Dendritic cell treated with granulocyte-macrophage colony-stimulating factor and Interleukin-4, amounts not matched to agents 40 ng/mL and 50 ng/mL, for 4 days (primary cell): ENCODE measurements at regions not wholly inside any gene's neighbourhood (a gene's known extent, or its start where the extent isn't known, plus 50 kb on each side); places are given as distances from the start of the nearest gene placed in this dataset.

Experiments
- H3K27ac Mint-ChIP-seq: one replicate; pipeline ENCODE4 v1.8.0; 2022; ENCODE audit warnings: mild to moderate bottlenecking, mixed read lengths
- H3K27me3 Mint-ChIP-seq: one replicate; pipeline ENCODE4 v1.8.0; 2022; ENCODE audit warnings: mild to moderate bottlenecking, mixed read lengths
- H3K36me3 Mint-ChIP-seq: one replicate; pipeline ENCODE4 v1.8.0; 2022; ENCODE audit warnings: low read depth, mixed read lengths
- H3K4me1 Mint-ChIP-seq: one replicate; pipeline ENCODE4 v1.8.0; 2022; ENCODE audit warnings: low read depth, mixed read lengths
- H3K4me3 Mint-ChIP-seq: one replicate; pipeline ENCODE4 v1.8.0; 2022; ENCODE audit warnings: mild to moderate bottlenecking, moderate library complexity, mixed read lengths
- H3K9me3 Mint-ChIP-seq: one replicate; pipeline ENCODE4 v1.8.0; 2022; ENCODE audit warnings: mixed read lengths
- intact Hi-C: fragments of 100-400 bp; cut with micrococcal nuclease; formaldehyde crosslinking; loops from one replicate; pipeline ENCODE4 v1.15.0; 2022

DNA sequence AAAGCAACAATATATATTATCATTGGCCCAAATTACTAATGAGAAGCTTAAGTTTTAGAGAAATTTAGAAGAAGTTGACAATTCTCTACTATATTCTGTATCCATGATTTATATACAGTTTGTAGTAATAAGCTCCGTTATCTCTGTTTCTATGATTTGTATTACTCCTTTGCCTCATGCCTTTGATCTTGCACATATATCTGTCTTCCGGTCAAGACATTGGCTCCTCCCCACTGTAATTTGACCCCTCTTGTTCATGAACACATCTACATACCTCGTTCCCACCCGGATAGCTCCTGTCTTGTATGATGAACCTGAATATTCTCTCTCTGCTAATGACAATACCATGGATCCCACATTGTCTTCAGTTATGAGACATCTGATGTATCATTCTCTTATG, 581.0 kb upstream of the RGS18 start:
- Mint-ChIP-seq H3K4me3 (no peak overlapping the region), H3K27me3 (no peaks in the 10 kb centered on the region), H3K4me1 (no peaks in the 10 kb centered on the region), H3K36me3 (no peaks in the 10 kb centered on the region), H3K27ac (no peak overlapping the region), H3K9me3 (no peaks in the 10 kb centered on the region)
- intact Hi-C loops = no loop called here

DNA sequence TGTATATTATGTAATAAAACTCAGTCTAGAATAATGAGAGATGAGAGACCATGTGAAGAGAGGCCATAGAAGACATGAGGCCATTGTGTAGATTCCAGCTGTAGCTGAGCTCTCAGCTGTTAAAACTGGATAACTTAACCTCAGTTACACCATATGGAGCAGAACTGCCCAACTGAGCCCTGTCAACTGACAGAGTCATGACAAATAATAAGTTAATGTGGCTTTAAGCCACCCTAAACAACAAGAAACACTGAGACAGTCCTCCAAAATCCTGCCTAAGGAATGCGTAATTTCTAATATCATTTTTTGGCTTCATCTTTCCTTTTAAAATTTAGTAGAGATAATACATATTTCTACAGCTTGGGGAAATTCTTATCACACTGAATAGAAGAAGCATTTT, 580.0 kb upstream of the RGS18 start:
- no peaks in the 10 kb centered on the region for H3K9me3 Mint-ChIP-seq
- intact Hi-C loops = no loop called here
- no peak overlapping the region for H3K4me3 Mint-ChIP-seq
- no peak overlapping the region for H3K27ac Mint-ChIP-seq
- H3K27me3 Mint-ChIP-seq = no peaks in the 10 kb centered on the region
- H3K4me1 Mint-ChIP-seq = no peaks in the 10 kb centered on the region
- H3K36me3 Mint-ChIP-seq = no peaks in the 10 kb centered on the region

GRCh38 chr1:191579019-191579418, 579.2 kb upstream of the RGS18 start:
- Mint-ChIP-seq H3K27ac (no peak overlapping the region), H3K4me3 (no peak overlapping the region), H3K4me1 (no peaks in the 10 kb centered on the region), H3K36me3 (no peaks in the 10 kb centered on the region), H3K9me3 (no peaks in the 10 kb centered on the region), H3K27me3 (no peaks in the 10 kb centered on the region)
- intact Hi-C loops = no loop called here

DNA sequence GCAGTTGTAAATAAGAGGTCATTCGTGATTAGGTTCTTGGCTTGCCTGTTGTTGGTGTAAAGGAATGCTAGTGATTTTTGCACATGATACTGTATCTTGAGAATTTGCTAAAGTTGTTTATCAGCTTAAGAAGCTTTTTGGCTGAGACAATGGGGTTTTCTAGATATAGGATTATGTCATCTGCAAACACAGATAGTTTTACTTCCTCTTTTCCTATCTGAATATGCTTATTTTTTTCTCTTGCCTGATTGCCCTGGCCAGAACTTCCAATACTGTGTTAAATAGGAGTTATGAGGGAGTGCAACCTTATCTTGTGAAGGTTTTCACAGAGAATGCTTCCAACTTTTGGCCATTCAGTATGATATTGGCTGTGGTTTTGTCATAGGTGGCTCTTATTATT, 576.1 kb upstream of the RGS18 start:
- intact Hi-C loops = no loop called here
- Mint-ChIP-seq H3K27me3 (no peaks in the 10 kb centered on the region), H3K27ac (no peak overlapping the region), H3K9me3 (peaks cover 8% of the 10 kb centered on the region), H3K4me1 (no peaks in the 10 kb centered on the region), H3K4me3 (no peak overlapping the region), H3K36me3 (no peaks in the 10 kb centered on the region)

GRCh38 chr1:191585095-191585494, 573.2 kb upstream of the RGS18 start:
- Mint-ChIP-seq H3K4me3 (no peak overlapping the region), H3K9me3 (peaks cover 15% of the 10 kb centered on the region), H3K4me1 (no peaks in the 10 kb centered on the region), H3K36me3 (no peaks in the 10 kb centered on the region), H3K27me3 (no peaks in the 10 kb centered on the region), H3K27ac (no peak overlapping the region)
- intact Hi-C loops = no loop called here

DNA sequence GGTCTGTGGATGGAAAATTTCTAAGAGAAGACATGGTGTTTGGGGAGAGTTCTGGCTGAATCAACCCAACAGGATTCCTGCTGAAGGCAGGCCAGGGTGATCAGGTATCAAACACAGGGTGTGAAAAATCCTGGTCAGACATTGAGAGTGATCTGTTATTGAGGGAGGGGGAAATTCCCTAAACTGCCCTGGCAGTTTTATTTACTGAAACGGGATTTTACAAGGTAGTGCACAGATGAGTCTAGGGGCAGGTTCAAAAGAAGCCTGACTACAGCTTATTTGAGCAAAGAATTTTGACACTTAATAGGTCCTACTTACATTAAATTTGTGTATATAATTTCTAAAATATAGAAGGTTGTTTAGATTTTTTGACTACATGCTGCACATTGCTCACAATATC, 569.4 kb upstream of the RGS18 start:
- no peaks in the 10 kb centered on the region for H3K27me3 Mint-ChIP-seq
- no peak overlapping the region for H3K27ac Mint-ChIP-seq
- peaks cover 15% of the 10 kb centered on the region for H3K9me3 Mint-ChIP-seq
- H3K4me1 Mint-ChIP-seq = no peaks in the 10 kb centered on the region
- no peaks in the 10 kb centered on the region for H3K36me3 Mint-ChIP-seq
- intact Hi-C loops = no loop called here
- no peak overlapping the region for H3K4me3 Mint-ChIP-seq

DNA sequence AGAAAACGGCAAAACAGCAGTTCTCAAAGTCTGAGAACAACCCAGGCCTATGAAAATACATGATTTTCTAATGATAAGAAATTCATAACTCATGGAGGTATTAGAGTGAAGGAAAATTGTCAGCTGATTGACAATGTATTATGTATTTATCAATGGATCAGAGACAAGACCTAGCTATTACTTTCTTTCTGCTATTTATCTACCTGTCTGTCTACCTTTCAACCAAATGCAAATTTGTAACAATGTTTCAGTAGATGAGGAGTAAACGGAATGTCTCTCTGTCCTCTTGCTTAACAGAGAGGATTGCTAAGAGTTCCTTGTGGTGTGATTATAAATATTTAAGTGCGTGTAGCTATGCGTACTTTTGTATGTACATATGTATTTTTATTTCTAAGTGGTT, 568.7 kb upstream of the RGS18 start:
- H3K27ac Mint-ChIP-seq = no peak overlapping the region
- peaks cover 15% of the 10 kb centered on the region for H3K9me3 Mint-ChIP-seq
- H3K4me3 Mint-ChIP-seq = no peak overlapping the region
- no peaks in the 10 kb centered on the region for H3K4me1 Mint-ChIP-seq
- H3K36me3 Mint-ChIP-seq = no peaks in the 10 kb centered on the region
- no peaks in the 10 kb centered on the region for H3K27me3 Mint-ChIP-seq
- intact Hi-C loops = no loop called here

- Mint-ChIP-seq H3K27ac (no peak overlapping the region), H3K4me1 (no peaks in the 10 kb centered on the region), H3K27me3 (no peaks in the 10 kb centered on the region), H3K36me3 (no peaks in the 10 kb centered on the region), H3K9me3 (peaks cover 15% of the 10 kb centered on the region), H3K4me3 (no peak overlapping the region)
- intact Hi-C loops = no loop called here
Observed at GRCh38 chr1:191590578-191590977, 567.7 kb upstream of the RGS18 start.

DNA sequence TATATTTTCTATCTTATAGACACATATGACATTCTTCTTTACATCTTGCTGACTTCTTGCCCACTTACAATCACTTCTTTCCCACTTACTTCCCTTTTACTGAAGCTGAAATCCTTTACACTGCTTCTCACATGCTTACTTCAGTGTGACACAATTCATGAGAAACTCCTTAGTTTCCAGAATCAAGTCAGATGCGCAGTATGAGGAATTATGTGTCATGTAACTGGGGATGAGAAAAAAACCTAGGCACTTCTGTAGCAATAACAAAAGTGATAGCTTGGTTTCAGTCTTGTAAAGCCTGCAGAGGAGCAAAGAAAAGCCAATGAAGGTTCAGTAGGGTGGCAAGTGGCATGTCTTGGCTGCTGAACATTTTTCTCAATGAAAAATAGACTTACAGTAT, 566.2 kb upstream of the RGS18 start:
- peaks cover 7% of the 10 kb centered on the region for H3K9me3 Mint-ChIP-seq
- no peaks in the 10 kb centered on the region for H3K27me3 Mint-ChIP-seq
- no peak overlapping the region for H3K27ac Mint-ChIP-seq
- H3K36me3 Mint-ChIP-seq = no peaks in the 10 kb centered on the region
- intact Hi-C loops = no loop called here
- H3K4me1 Mint-ChIP-seq = no peaks in the 10 kb centered on the region
- H3K4me3 Mint-ChIP-seq = no peak overlapping the region

DNA sequence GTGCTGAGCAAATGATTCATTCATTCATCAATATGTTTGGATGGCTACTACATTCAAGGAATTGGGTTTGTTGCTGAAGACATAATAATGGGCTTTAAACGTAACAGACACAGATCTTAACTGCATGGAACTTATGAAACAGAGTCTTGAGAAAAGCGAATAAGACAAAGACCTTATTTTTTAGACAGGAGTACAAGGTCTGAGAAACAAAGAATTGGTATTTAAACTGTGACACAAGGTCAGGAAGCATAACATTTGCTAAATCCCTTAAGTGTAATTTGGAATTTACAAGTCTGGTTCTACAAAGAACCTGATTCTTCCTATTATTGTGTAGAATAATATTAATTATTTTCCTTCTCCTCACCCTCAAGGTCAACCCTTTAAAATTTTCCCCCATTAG, 565.4 kb upstream of the RGS18 start:
- H3K9me3 Mint-ChIP-seq = peaks cover 7% of the 10 kb centered on the region
- H3K27me3 Mint-ChIP-seq = no peaks in the 10 kb centered on the region
- H3K36me3 Mint-ChIP-seq = no peaks in the 10 kb centered on the region
- no peak overlapping the region for H3K27ac Mint-ChIP-seq
- intact Hi-C loops = no loop called here
- H3K4me1 Mint-ChIP-seq = no peaks in the 10 kb centered on the region
- no peak overlapping the region for H3K4me3 Mint-ChIP-seq

- H3K4me3 Mint-ChIP-seq = no peak overlapping the region
- no peak overlapping the region for H3K27ac Mint-ChIP-seq
- no peaks in the 10 kb centered on the region for H3K36me3 Mint-ChIP-seq
- no peaks in the 10 kb centered on the region for H3K9me3 Mint-ChIP-seq
- no peaks in the 10 kb centered on the region for H3K4me1 Mint-ChIP-seq
- H3K27me3 Mint-ChIP-seq = no peaks in the 10 kb centered on the region
- intact Hi-C loops = no loop called here
Observed at GRCh38 chr1:191595170-191595569, 563.1 kb upstream of the RGS18 start.

DNA sequence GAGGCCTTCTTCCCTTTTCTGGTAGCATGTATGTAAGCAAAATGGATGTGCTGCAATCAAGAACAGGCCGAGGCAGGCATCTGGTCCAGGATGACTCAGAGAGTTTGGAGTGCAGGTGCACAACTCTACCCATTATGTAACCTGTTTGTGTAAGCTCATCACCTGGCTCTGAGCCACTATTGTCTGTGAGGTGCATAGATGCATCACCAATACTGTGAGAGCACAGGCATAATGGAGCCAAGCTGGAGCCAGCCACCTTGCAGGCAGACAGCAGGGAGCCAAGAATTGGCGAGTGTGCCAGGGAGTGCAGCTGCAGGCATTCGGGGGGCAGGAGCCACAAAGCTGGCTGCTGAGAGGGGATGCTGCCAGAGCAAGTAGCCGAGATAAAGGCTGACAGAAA, 549.9 kb upstream of the RGS18 start:
- intact Hi-C loops = no loop called here
- Mint-ChIP-seq H3K4me1 (no peaks in the 10 kb centered on the region), H3K27me3 (no peaks in the 10 kb centered on the region), H3K36me3 (no peaks in the 10 kb centered on the region), H3K9me3 (peaks cover 12% of the 10 kb centered on the region), H3K27ac (no peak overlapping the region), H3K4me3 (no peak overlapping the region)

DNA sequence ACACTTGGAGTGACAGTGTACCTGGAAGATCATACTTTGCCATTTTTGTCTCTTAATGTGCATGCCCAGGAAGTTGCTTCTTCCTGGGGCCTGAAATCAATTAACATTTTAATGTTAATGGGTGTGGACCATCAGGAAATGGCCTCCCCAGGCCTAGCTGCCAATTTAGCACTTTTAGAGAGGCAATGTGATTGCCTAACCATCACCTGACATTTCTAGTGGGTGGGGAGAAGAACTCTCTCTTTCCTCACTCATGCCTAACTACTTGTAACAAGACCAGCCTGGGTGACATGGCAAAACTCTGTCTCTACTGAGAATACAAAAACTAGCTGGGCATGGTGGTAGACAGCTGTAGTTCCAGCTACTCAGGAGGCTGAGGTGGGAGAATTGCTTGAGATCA, 549.0 kb upstream of the RGS18 start:
- Mint-ChIP-seq H3K36me3 (no peaks in the 10 kb centered on the region), H3K27ac (no peak overlapping the region), H3K27me3 (no peaks in the 10 kb centered on the region), H3K9me3 (peaks cover 19% of the 10 kb centered on the region), H3K4me1 (no peaks in the 10 kb centered on the region), H3K4me3 (no peak overlapping the region)
- intact Hi-C loops = no loop called here

DNA sequence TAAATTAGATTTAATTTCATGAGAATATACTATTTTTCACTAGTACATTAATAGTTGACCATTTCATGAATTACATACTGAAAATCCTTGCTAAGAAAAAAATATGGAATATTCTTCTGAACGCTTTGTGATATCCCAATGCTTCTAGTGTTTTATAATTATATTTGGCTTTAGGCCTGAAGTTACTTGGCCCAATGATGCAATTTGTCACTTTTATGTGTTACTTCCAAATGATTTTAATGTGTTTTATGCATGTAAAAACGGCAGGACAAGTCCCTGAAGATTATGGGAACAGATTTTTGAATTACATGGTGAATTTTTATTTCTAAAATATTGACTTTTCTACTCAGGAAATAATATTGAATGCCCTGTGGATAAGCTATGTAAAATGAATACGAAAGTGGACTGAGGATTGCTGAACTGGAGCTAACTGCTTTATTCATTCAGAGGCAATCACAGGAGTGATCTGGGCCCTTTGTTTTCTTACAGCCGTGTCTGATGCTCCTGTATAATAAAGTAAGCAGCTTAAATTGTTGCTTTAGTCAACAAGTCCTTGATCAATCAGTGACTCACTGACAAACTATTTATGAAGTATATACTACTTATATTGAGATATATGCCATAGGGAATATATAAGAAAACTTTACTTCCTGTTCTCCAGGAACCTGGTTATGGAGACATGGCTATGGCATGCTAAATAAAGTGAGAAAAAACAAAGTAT, 543.0 kb upstream of the RGS18 start:
- H3K4me3 Mint-ChIP-seq = no peak overlapping the region
- H3K36me3 Mint-ChIP-seq = no peaks in the 10 kb centered on the region
- intact Hi-C loops = no loop called here
- no peaks in the 10 kb centered on the region for H3K4me1 Mint-ChIP-seq
- H3K9me3 Mint-ChIP-seq = peaks cover 19% of the 10 kb centered on the region
- H3K27me3 Mint-ChIP-seq = no peaks in the 10 kb centered on the region
- H3K27ac Mint-ChIP-seq = no peak overlapping the region

DNA sequence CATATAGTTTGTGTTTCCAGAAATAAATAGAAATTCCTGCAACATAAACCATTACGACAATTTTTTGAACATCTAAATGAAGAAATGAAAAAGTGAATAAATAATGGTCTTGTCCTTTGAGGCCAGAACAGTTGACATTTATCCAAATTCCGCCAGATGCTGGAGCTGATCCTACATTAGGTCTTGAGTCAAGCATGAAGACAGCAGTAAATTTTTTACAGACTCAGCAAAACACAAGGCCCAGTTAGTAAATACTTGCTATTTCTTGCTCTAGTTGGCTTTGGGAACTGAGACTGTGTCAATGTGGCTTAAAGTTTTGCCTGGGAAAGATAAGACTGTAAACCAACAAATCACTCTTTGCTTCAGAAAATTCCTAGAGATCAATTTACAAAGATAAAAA, 540.1 kb upstream of the RGS18 start:
- Mint-ChIP-seq H3K4me1 (no peaks in the 10 kb centered on the region), H3K27me3 (no peaks in the 10 kb centered on the region), H3K27ac (no peak overlapping the region), H3K9me3 (peaks cover 19% of the 10 kb centered on the region), H3K4me3 (no peak overlapping the region), H3K36me3 (no peaks in the 10 kb centered on the region)
- intact Hi-C loops = no loop called here
